ENCODE measurements at regions not wholly inside any gene's neighbourhood (a gene's known extent, or its start where the extent isn't known, plus 50 kb on each side); places are given as distances from the start of the nearest gene placed in this dataset.

GRCh38 chr15:56538901-56539545 is 74.1 kb upstream of the MNS1 start:
- no peaks in the 10 kb centered on the region for H3K36me3 ChIP-seq
- H3K27ac ChIP-seq = no peak overlapping the region
- H3K9me3 ChIP-seq = peaks cover 2 to 3% of the 10 kb centered on the region in 2 donors
- H3K4me3 ChIP-seq = no peak overlapping the region
- intact Hi-C loops (cut with DNase I; ENCODE audit: low total_unique reads) = no loop called here
- TF ChIP-seq POLR2AphosphoS5 (IDR thresholded peaks at IDR 0.05) (no peak), POLR2A (IDR thresholded peaks at IDR 0.05) (no peak)
- TF ChIP-seq, protein P1, sequence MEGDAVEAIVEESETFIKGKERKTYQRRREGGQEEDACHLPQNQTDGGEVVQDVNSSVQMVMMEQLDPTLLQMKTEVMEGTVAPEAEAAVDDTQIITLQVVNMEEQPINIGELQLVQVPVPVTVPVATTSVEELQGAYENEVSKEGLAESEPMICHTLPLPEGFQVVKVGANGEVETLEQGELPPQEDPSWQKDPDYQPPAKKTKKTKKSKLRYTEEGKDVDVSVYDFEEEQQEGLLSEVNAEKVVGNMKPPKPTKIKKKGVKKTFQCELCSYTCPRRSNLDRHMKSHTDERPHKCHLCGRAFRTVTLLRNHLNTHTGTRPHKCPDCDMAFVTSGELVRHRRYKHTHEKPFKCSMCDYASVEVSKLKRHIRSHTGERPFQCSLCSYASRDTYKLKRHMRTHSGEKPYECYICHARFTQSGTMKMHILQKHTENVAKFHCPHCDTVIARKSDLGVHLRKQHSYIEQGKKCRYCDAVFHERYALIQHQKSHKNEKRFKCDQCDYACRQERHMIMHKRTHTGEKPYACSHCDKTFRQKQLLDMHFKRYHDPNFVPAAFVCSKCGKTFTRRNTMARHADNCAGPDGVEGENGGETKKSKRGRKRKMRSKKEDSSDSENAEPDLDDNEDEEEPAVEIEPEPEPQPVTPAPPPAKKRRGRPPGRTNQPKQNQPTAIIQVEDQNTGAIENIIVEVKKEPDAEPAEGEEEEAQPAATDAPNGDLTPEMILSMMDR (IDR thresholded peaks at IDR 0.05) = no peak
- H3K27me3 ChIP-seq = no peaks in the 10 kb centered on the region
- no peaks in the 10 kb centered on the region for H3K4me1 ChIP-seq
- no peak for DNase-seq (ENCODE audit: low spot score in 2 of 2)

DNA sequence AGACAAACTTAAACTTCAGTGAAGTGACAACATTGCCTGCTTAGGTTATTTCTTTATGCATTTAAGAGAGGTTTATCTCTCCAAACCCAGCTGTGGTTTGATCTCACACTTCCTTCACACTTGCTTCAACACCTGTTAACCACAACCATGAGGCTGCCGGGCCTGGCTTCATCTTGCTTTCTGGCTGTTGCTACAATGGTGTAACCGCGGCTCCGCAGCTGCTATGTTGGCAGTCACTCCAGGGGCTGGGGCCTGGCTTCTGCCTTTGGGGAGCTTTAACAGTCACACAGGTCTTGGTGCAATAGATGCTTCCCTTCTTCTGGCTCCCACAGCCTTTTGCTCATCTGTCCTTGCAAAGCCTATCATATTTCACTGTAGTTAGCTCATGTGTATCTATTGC is 72.9 kb upstream of the MNS1 start:
- Histone ChIP-seq H3K4me3 (no peak overlapping the region), H3K27ac (no peak overlapping the region), H3K4me1 (no peaks in the 10 kb centered on the region), H3K36me3 (no peaks in the 10 kb centered on the region), H3K9me3 (no peaks in the 10 kb centered on the region), H3K27me3 (no peaks in the 10 kb centered on the region)
- TF ChIP-seq POLR2A (IDR thresholded peaks at IDR 0.05) (no peak), POLR2AphosphoS5 (IDR thresholded peaks at IDR 0.05) (no peak)
- TF ChIP-seq, protein P1 (IDR thresholded peaks at IDR 0.05) = no peak
- intact Hi-C loops (cut with DNase I; ENCODE audit: low total_unique reads) = no loop called here
- no peak for DNase-seq (ENCODE audit: low spot score in 2 of 2)

DNA sequence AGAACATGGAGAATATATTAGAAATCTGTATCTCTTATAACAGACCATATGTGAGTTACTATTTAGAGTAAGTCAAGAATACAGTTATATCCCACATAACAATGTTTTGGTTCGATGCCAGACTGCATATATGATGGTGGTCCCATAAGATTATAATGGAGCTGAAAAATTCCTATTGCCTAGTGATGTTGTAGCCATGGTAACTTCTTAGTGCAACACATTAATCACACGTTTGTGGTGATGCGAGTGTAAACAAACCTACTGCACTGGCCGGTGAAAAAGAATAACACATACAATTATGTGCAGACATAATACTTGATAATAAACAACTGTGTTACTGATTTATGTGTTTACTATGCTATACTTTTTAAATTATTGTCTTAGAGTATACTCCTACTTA is 69.8 kb upstream of the MNS1 start:
- TF ChIP-seq, protein P1 (IDR thresholded peaks at IDR 0.05) = no peak
- TF ChIP-seq POLR2AphosphoS5 (IDR thresholded peaks at IDR 0.05) (no peak), POLR2A (IDR thresholded peaks at IDR 0.05) (no peak)
- Histone ChIP-seq H3K36me3 (no peaks in the 10 kb centered on the region), H3K27ac (no peak overlapping the region), H3K9me3 (no peaks in the 10 kb centered on the region), H3K27me3 (no peaks in the 10 kb centered on the region), H3K4me1 (no peaks in the 10 kb centered on the region), H3K4me3 (no peak overlapping the region)
- intact Hi-C loops (cut with DNase I; ENCODE audit: low total_unique reads) = loop anchor here (5.0 kb wide), 1 partner anchor 343 kb away; no protein-coding TSS in a partner anchor
- no peak for DNase-seq (ENCODE audit: low spot score in 2 of 2)

DNA sequence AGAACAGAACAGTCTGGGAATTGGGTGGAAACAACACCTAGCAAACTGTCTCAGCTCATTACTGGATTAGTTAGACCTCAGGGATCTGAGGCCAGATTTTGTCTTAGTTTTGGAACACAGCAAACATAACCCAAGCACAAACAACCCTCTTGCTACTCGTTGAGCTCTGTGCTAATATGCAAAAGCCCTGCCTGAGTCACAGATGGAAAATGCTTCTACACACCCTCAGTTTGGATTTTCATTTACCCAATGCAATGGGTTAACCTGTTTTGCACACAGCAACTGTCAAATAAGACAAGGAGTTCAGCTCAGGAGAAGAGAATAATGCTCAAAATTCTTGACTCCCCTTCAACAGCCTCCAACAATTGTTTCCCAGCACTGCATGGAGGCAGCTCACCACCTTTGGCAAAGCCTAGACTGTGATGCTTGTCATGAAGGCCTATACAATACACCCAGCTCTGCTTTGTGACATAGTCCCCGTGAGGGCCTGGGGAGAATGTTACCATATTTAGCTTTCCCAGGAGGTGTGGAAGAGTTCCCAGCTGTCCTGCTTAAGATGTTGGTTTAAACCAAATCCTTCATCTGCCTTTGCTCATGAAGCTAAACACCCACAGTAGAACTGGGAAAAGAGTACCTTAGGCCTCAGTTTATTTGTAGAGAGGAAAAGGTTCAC is 68.9 kb upstream of the MNS1 start:
- H3K4me1 ChIP-seq = no peaks in the 10 kb centered on the region
- DNase-seq (ENCODE audit: low spot score in 2 of 2) = no peak
- TF ChIP-seq POLR2AphosphoS5 (IDR thresholded peaks at IDR 0.05) (no peak), POLR2A (IDR thresholded peaks at IDR 0.05) (no peak)
- TF ChIP-seq, protein P1 (IDR thresholded peaks at IDR 0.05) = no peak
- no peak overlapping the region for H3K4me3 ChIP-seq
- no peaks in the 10 kb centered on the region for H3K27me3 ChIP-seq
- intact Hi-C loops (cut with DNase I; ENCODE audit: low total_unique reads) = loop anchor here (5.0 kb wide), 1 partner anchor 343 kb away; no protein-coding TSS in a partner anchor
- H3K9me3 ChIP-seq = no peaks in the 10 kb centered on the region
- H3K27ac ChIP-seq = no peak overlapping the region
- H3K36me3 ChIP-seq = no peaks in the 10 kb centered on the region

DNA sequence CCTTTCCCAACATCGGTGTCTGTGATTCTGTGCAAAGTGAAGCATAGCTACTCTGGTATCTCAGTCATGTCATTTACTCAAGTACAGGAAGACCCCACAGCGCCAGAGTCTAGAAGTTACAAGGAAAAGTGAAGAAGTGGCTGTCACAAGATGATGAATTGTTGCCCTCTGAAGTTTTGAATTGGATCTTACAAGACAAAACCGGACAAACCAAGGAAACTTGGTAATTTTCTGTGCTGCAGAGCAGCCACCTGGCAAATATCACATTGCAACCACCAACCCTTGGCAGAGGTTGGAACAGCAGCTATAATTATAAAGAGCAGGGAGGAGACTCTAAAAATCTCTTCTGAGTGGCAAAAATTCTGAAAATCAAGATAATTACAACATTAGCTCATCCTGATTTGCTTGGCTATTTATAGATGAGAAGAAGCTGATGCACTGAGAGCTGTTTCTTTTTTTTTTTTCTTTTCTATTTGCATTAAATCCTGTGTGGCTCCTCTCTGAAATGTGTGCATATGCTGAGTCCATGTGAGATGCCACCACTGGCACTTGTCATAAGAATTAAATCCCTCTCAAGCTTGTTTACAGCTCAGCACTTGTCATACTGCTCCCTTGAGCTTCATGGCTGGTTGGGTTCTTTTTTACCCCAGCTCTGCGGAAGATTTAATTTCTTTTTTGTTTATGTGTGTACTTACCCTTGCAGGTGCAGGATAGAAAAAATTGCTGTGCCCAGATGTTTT is 68.0 kb upstream of the MNS1 start:
- H3K27me3 ChIP-seq = no peaks in the 10 kb centered on the region
- no peak for TF ChIP-seq POLR2AphosphoS5 (IDR thresholded peaks at IDR 0.05)
- TF ChIP-seq, protein P1 (IDR thresholded peaks at IDR 0.05) = no peak
- no peak for TF ChIP-seq POLR2A (IDR thresholded peaks at IDR 0.05)
- DNase-seq (ENCODE audit: low spot score in 2 of 2) = no peak
- H3K4me3 ChIP-seq = no peak overlapping the region
- no peak overlapping the region for H3K27ac ChIP-seq
- no peaks in the 10 kb centered on the region for H3K4me1 ChIP-seq
- H3K36me3 ChIP-seq = no peaks in the 10 kb centered on the region
- no peaks in the 10 kb centered on the region for H3K9me3 ChIP-seq
- intact Hi-C loops (cut with DNase I; ENCODE audit: low total_unique reads) = loop anchor here (5.0 kb wide), 1 partner anchor 344 kb away; no protein-coding TSS in a partner anchor

Measured in breast epithelium (tissue), 4 donors.